Fibroblast of skin of back (primary cell): ENCODE measurements at regions not wholly inside any gene's neighbourhood (a gene's known extent, or its start where the extent isn't known, plus 50 kb on each side); places are given as distances from the start of the nearest gene placed in this dataset.
"Not testable (repeated sequence)": the region's sequence is repeated elsewhere in the genome, so short reads cannot be mapped to it uniquely, and the experiment has no call there.

Source experiments
- DNase-seq: peaks from one replicate; pipeline ENCODE4 v3.0.0-alpha.2; 2013

- no peak for DNase-seq
These were observed 597.7 kb upstream of the CITED2 start for GRCh38 chr6:139972116-139972515.

GRCh38 chr6:139970591-139970991, 596.1 kb upstream of the CITED2 start:
- DNase-seq = peak; percentile 61

GRCh38 chr6:139967497-139967896, 593.0 kb upstream of the CITED2 start:
- DNase-seq = peak; percentile 56

- DNase-seq = peak; percentile 45
These were observed 590.9 kb upstream of the CITED2 start for GRCh38 chr6:139965393-139965792.

- DNase-seq = no peak
These were observed 590.3 kb upstream of the CITED2 start for GRCh38 chr6:139964737-139965136.

- no peak for DNase-seq
These were observed 588.4 kb upstream of the CITED2 start for GRCh38 chr6:139962654-139963347.

GRCh38 chr6:139961190-139961589, 586.7 kb upstream of the CITED2 start:
- DNase-seq = no peak

- DNase-seq = no peak
These were observed 586.2 kb upstream of the CITED2 start for GRCh38 chr6:139960671-139961070.

GRCh38 chr6:139955366-139956155, 581.1 kb upstream of the CITED2 start:
- no peak for DNase-seq

GRCh38 chr6:139954463-139955071, 580.1 kb upstream of the CITED2 start:
- no peak for DNase-seq

- DNase-seq = not testable (repeated sequence)
These were observed 579.3 kb upstream of the CITED2 start for GRCh38 chr6:139953780-139954179.

- DNase-seq = no peak
These were observed 576.7 kb upstream of the CITED2 start for GRCh38 chr6:139951172-139951571.

GRCh38 chr6:139944976-139945375, 570.5 kb upstream of the CITED2 start:
- no peak for DNase-seq

- no peak for DNase-seq
These were observed 569.7 kb upstream of the CITED2 start for GRCh38 chr6:139944131-139944530.

GRCh38 chr6:139943391-139943790, 568.9 kb upstream of the CITED2 start:
- DNase-seq = peak; percentile 99

- no peak for DNase-seq
These were observed 567.9 kb upstream of the CITED2 start for GRCh38 chr6:139942331-139942730.

- no peak for DNase-seq
These were observed 567.4 kb upstream of the CITED2 start for GRCh38 chr6:139941826-139942225.

- no peak for DNase-seq
These were observed 566.6 kb upstream of the CITED2 start for GRCh38 chr6:139940741-139941729.

GRCh38 chr6:139939189-139939979, 564.9 kb upstream of the CITED2 start:
- DNase-seq = no peak

- DNase-seq = no peak
These were observed 558.2 kb upstream of the CITED2 start for GRCh38 chr6:139932671-139933070.

- no peak for DNase-seq
These were observed 557.3 kb upstream of the CITED2 start for GRCh38 chr6:139931747-139932146.
